GM21423 (cell line): ENCODE measurements at regions not wholly inside any gene's neighbourhood (a gene's known extent, or its start where the extent isn't known, plus 50 kb on each side); places are given as distances from the start of the nearest gene placed in this dataset.

Experiments
- ATAC-seq: cut with Tn5 transposase; IDR thresholded peaks from one replicate; pipeline ENCODE4 v1.9.1; 2021; ENCODE audit warnings: mild to moderate bottlenecking, moderate library complexity; ENCODE audit not compliant: unreplicated experiment

- ATAC-seq: no peak
Measured at GRCh38 chr13:22082030-22082429, 411.2 kb downstream of the FGF9 start.

GRCh38 chr13:22082437-22083100, 411.7 kb downstream of the FGF9 start:
- no peak for ATAC-seq

GRCh38 chr13:22085001-22085400, 414.1 kb downstream of the FGF9 start:
- no peak for ATAC-seq

- no peak for ATAC-seq
Measured at GRCh38 chr13:22086597-22087330, 415.9 kb downstream of the FGF9 start.

GRCh38 chr13:22090106-22090505, 419.2 kb downstream of the FGF9 start:
- no peak for ATAC-seq

- ATAC-seq: no peak
Measured at GRCh38 chr13:22091222-22091970, 420.5 kb downstream of the FGF9 start.

GRCh38 chr13:22091971-22092300, 421.1 kb downstream of the FGF9 start:
- ATAC-seq: no peak

GRCh38 chr13:22092791-22093560, 422.1 kb downstream of the FGF9 start:
- ATAC-seq: no peak

GRCh38 chr13:22095794-22096193, 424.9 kb downstream of the FGF9 start:
- ATAC-seq: no peak

GRCh38 chr13:22099585-22099984, 428.7 kb downstream of the FGF9 start:
- no peak for ATAC-seq

- ATAC-seq: no peak
Measured at GRCh38 chr13:22102271-22102670, 431.4 kb downstream of the FGF9 start.

GRCh38 chr13:22103046-22104027, 432.5 kb downstream of the FGF9 start:
- ATAC-seq: no peak

GRCh38 chr13:22106058-22106457, 435.2 kb downstream of the FGF9 start:
- no peak for ATAC-seq

GRCh38 chr13:22107549-22107948, 436.7 kb downstream of the FGF9 start:
- no peak for ATAC-seq

GRCh38 chr13:22108283-22108942, 437.5 kb downstream of the FGF9 start:
- no peak for ATAC-seq

- ATAC-seq: no peak
Measured at GRCh38 chr13:22108979-22109378, 438.1 kb downstream of the FGF9 start.

GRCh38 chr13:22110368-22110767, 439.5 kb downstream of the FGF9 start:
- ATAC-seq: no peak

- ATAC-seq: no peak
Measured at GRCh38 chr13:22111152-22111783, 440.4 kb downstream of the FGF9 start.

- no peak for ATAC-seq
Measured at GRCh38 chr13:22111961-22112360, 441.1 kb downstream of the FGF9 start.
